Cardiac septum (tissue), 1 donor: ENCODE measurements at regions not wholly inside any gene's neighbourhood (a gene's known extent, or its start where the extent isn't known, plus 50 kb on each side); places are given as distances from the start of the nearest gene placed in this dataset.

Source experiments
- DNase-seq: peaks from one replicate; pipeline ENCODE4 v3.0.0-alpha.2; 2020; ENCODE audit warnings: low spot score
- intact Hi-C: fragments of 100-400 bp; cut with DNase I; formaldehyde crosslinking; loops from one replicate; pipeline ENCODE4 v1.14.0; 2022
- donor health status: DM: no; HTN: no; CAD: no.

DNA sequence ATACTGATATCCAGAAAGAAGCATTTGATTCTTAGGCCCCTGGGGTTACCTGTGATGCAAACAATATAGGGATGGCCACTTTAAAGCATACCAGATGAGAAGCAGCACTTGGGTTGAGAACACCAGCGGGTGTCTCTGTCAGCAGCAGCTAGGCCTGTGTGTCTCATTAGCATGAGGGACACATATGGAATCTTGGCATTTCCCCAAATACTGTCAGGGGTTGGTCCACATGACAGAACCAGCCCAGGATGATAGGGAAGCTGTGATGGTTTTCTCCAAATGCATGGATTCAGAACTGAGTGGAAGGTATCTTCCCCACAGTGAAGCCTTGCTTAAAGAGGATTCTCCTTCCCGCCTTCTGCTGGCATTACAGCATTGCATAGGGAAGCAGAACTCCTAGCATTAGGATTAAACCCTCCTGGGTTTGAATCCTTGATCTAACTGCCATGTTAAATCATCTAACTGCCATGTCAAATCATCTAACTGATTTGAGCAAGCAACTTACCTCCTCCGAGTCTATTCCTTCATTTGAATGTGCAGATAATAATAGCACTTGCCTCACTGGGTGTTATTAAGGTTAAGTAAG is 111.5 kb upstream of the WSCD2 start:
- no peak for DNase-seq
- intact Hi-C loops, result no loop called here

DNA sequence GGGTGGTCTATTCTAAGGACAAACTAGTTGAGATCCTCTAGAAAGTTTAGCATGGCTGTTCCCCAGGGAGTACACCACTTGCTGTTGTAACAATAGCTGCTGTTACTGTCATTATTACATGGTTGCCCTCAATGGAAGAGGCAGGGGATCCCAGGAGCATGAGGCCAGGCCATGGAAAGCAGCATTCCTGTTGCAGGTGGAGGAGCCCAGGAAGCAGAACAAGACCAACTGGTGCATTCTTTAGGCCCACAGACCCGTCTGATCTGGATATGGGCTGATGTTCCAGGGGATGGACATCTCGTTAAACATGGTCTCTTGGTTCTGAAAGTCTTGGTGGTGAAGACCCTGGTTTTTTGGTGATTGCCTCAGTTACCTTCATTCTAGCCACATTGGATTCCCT is 109.2 kb upstream of the WSCD2 start:
- intact Hi-C loops, result no loop called here
- DNase-seq, result no peak

DNA sequence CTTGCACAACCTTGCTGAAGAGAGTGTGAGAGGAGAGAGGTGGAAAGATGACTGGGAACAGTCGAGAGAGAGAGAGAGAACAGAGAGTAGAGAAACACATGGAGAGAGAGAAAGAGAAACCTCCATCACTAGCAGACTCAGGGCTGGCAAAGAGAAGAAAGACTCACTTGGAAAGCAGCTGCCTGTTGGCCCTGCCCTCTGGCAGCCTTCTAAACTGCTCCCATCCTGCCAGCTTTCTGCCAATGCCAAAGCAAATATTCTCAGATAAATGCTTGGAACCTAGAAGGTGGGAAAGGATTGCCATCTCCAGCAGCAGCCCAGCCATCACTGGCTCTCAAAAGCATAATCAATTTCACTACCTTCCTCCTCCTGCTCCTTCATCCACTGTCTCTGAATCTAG is 107.9 kb upstream of the WSCD2 start:
- DNase-seq, result no peak
- intact Hi-C loops, result no loop called here

- intact Hi-C loops, result no loop called here
- no peak for DNase-seq
Observed at GRCh38 chr12:108021949-108022522, 107.1 kb upstream of the WSCD2 start.

DNA sequence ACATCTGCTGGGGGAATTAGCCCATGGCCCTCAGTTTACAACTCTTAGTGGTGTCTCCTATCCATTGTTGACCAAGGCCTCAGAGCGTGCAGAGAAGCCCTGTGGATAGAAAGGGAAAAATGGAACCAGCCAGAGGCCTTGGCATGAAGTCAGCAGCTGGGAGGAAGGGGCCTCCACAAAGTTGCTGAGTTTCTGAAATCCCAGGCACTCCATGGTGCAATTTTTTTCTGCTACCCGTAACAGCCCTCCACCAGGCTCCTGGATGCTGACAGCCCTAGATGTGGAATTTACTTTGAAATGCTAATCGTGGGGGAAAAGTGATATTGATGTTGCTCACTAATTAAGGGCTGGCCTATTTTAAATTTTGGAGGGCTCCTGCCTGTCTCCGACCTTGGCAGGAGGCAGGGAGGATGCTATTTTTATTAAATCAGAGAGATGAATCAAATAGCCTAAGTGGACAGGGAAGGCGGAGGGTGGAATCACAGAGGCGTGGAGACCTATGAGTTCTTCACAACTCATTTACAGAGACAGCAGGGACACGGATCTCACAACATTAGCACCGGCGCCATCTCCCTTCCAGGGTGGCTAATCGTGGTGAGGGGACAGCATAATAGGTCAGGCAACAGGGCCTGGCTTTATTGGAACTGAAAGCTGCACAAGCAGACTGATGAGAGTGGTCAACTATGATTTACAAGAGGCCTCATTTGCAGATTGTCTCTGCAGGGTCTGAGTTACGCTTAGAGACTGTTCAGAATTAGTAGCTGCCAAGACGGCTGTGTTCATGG is 99.8 kb upstream of the WSCD2 start:
- DNase-seq, result no peak
- intact Hi-C loops, result no loop called here

DNA sequence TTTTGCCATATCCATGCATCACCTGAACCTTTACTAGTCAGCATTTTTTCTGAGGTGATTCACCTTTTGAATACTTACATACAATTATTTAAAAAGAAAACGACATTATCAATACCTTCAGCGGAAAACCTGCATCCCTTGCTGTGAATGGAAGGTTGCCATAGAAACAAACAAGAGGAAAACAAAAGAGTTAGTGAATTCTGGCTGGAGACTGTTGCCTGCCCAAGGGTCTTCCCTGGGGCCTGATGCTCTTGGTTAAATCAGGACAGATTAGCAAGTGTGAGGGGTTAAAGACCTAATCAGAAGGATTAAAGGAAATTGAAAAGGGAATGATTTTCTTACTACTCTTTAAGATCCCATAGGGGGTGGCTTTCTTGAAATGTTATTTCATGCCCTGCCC is 96.0 kb upstream of the WSCD2 start:
- DNase-seq, result no peak
- intact Hi-C loops, result no loop called here

GRCh38 chr12:108035372-108035771 is 93.7 kb upstream of the WSCD2 start:
- DNase-seq, result no peak
- intact Hi-C loops, result no loop called here

GRCh38 chr12:108037960-108038359 is 91.1 kb upstream of the WSCD2 start:
- no peak for DNase-seq
- intact Hi-C loops, result no loop called here

DNA sequence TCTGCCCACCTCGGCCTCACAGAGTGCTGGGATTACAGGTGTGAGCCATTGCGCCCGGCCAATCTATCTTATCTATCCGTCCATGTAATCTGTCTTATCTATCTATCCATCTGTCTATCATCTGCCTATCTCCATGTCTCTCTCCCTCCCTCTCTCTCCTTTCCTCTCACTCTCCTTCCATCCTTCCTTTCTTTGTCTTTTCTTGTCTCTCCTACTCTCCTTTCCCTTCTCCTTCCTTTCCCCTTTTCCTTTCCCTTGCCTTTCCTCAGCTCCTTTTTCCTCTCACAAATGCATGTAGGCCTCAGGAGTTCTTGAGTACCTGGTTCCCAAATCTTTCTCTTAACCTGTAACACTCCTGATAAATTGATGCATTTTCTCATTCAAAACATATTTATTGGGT is 89.3 kb upstream of the WSCD2 start:
- intact Hi-C loops, result no loop called here
- no peak for DNase-seq

DNA sequence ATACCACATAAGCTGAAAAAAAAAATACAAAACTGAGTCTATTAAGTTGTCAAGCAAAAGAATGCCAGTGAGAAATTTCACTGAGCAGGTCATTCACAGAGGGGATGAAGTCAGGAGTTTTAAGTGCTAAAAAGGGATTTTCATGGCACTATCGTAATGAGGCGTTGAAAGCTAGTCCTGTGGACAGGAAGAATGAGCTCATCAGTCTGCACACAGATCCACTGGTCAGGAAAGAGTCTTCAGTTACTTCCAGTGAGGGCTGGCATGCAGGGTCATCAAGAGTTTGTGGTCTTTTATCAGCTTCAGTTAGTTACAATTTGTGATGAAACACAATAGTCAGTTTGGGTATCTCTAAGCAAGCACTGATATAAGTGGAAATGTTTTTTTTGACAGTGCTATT is 88.1 kb upstream of the WSCD2 start:
- intact Hi-C loops, result no loop called here
- DNase-seq, result no peak

DNA sequence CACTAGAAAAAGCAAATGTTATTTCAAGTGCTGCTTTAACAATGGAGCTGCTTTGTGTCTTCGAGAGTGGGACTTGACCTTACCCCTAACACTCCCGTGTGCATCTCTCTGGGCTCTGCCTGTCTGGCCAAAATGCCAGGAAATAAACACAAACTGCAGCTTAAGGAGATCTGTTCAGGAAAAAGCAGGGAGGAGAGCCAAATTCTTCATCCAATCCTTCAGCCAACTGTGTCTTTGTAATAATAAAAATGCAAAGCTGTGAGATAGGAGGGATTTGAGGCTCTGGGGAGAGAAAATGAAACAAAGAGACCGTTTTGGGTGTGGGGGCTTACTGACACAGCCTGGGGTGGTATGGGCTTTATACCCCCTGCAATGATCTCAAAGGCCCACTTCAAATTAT is 85.8 kb upstream of the WSCD2 start:
- intact Hi-C loops, result no loop called here
- DNase-seq, result no peak

- intact Hi-C loops, result no loop called here
- DNase-seq, result no peak
Observed at GRCh38 chr12:108043750-108044533, 85.1 kb upstream of the WSCD2 start.

DNA sequence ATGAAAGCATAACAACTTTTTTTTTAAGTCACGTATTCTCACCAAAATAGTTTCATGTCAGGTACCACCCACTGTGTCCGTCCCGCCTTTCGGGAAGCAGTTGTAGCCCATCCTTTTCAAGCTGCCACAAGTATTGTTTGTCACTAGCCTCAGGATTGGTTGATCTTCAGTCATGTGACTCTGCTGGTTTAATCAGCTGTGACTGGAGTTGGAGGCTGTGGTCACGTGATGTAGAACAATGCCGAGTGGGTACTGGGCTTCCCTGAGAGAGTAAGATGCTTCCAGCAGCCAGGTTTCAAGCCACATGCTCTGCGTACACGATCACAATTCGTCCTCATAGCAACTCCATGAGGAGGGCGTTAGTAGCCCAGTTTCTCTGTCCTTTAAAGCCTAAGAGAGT is 83.0 kb upstream of the WSCD2 start:
- DNase-seq, result no peak
- intact Hi-C loops, result no loop called here

DNA sequence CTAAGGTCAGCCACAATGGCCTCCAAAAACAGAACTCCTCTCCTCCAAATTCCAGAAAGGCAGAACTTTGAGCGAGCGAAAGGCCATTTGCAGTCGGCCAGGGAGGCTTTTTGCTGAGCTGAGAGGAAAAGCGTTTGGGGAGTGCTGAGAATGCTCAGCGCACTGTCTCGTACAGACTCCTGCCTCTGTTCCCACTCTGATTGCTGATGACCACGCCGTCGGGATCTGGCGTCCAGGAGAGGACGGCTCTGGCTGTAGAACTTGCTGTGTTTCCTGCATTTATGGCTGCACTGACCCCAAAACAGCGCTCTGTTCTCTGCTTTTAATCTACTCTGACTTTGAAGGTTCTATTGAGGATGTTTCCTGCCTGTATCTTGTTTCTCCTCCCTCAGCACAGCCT is 82.4 kb upstream of the WSCD2 start:
- intact Hi-C loops, result no loop called here
- no peak for DNase-seq

GRCh38 chr12:108047071-108047550 is 82.0 kb upstream of the WSCD2 start:
- intact Hi-C loops, result no loop called here
- no peak for DNase-seq

GRCh38 chr12:108048686-108049085 is 80.4 kb upstream of the WSCD2 start:
- no peak for DNase-seq
- intact Hi-C loops, result no loop called here

DNA sequence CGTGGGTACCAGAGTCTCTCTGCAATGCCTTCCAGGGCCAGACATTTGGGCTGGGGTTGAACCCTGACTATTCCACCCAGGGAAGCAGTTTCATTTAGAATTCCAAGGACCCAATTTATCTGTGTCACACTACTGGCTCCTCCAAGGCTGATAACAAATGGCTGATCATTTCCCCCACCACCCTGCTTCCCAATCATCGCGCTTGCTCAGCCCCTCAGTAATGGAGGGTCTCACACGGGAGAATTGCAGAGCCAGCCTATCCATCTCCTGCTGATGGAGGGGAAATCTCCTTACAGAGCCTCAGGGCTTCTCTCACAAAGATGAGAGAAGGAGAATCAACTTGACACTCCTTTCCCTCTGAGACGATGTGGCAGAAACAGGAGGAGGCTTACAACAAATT is 78.4 kb upstream of the WSCD2 start:
- intact Hi-C loops, result no loop called here

DNA sequence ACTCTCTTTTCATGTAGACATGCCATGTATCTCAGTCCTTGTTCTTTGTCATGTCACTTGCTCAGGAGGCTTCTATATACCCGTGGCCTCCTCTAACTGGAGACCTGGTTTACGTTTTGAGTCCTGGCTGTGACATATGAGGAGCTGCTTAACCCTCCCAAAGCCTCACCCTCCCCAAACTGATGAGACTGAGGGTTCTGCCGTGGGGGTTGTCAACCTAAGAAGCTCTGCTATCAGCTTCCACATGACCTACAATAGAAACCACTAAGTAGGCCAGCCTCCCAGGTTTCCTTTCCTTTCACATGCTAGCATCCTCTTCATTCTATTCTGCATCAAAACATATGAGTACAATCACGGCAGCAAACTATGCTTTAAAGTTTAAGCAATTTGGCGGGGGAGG is 76.8 kb upstream of the WSCD2 start:
- intact Hi-C loops, result no loop called here
- no peak for DNase-seq

More for the DNA sequence above, 78.4 kb upstream of the WSCD2 start:
- DNase-seq, result no peak

DNA sequence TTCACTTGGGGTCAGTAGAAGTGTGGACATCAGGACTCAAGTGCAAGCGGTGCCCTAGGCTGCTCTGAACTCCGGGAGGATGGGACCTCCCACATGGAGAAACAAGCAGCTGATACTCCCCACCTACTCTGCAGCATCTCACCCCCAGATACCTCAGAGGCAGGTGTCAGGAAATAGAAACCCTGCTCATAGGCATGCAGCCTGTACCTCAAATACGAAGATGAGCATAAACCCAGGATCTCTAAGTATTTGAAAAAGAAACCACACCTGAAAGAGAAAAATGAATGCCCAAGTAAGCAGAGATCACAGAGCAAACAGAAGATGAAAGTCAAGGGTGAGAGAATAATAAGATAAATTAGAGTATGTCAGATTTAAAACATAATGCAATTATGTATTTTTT is 75.6 kb upstream of the WSCD2 start:
- intact Hi-C loops, result no loop called here
- DNase-seq, result no peak

GRCh38 chr12:108054496-108054895 is 74.6 kb upstream of the WSCD2 start:
- DNase-seq, result no peak
- intact Hi-C loops, result no loop called here
